BJ (cell line): ENCODE measurements at regions not wholly inside any gene's neighbourhood (a gene's known extent, or its start where the extent isn't known, plus 50 kb on each side); places are given as distances from the start of the nearest gene placed in this dataset.

Source experiments
- CTCF ChIA-PET: fragments of 350-600 bp; formaldehyde crosslinking; extraction: SDS; loops from one replicate; lab custom pipeline; 2021; ENCODE audit warnings: antibody characterized with exemption, inconsistent platforms; lab: Yijun Ruan, JAX
- POLR2A ChIA-PET: fragments of 300-600 bp; sonication (Branson Sonifier 250); formaldehyde crosslinking; extraction: SDS; loops from one replicate; lab custom pipeline; 2021; ENCODE audit warnings: antibody characterized with exemption; lab: Charles Lee
- DNase-seq: peaks from one replicate; pipeline ENCODE4 v3.0.0-alpha.2; 2011; ENCODE audit warnings: low read depth
- H3K27me3 ChIP-seq: 2 replicates; pipeline ENCODE4 v1.6.0; 2011; ENCODE audit warnings: low read length; ENCODE audit not compliant: control insufficient read depth, insufficient read depth
- H3K36me3 ChIP-seq: 2 replicates; pipeline ENCODE4 v1.5.1; 2011; ENCODE audit warnings: low read length; ENCODE audit not compliant: control insufficient read depth, insufficient read depth
- H3K4me3 ChIP-seq: 2 replicates; pipeline ENCODE4 v1.5.1; 2011; ENCODE audit warnings: low read depth, mild to moderate bottlenecking, control low read depth, low read length
- TF ChIP-seq, protein P1 (sequence below): IDR thresholded peaks from 2 replicates; pipeline ENCODE4 v1.5.1; 2011; ENCODE audit warnings: low read depth, mild to moderate bottlenecking, control low read depth, inconsistent platforms, low read length, moderate library complexity; ENCODE audit not compliant: insufficient read depth

DNA sequence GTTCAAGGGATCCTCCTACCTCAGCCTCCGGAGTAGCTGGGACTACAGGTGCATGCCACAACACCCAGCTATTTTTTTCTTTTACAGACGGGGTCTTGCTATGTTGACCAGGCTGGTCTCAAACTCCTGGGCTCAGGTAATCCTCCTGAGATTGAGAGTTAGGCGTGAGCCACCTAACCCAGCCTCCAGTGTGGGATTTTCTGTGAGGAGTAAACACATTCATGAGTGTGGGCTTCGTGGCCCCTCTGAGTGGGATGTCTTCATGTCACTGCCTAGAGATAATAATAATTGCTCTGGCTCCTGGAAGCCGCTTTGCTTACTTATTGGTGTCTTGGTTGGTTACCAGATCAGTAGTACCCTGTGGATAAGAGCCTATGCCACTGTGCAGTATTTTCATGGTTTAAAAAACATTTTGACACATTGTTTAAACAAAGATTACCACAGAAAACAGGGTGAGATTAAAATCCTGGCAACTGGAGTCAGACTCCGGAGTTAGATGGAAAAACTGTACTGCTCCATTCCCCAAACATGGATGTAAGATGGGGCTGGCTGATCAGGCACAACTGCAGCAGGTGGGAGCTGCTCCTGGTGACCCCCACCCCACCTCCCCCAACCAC is 159.1 kb upstream of the RAB4A start:
- Histone ChIP-seq H3K4me3 (no peak overlapping the region), H3K36me3 (no peaks in the 10 kb centered on the region), H3K27me3 (no peaks in the 10 kb centered on the region)
- TF ChIP-seq, protein P1, sequence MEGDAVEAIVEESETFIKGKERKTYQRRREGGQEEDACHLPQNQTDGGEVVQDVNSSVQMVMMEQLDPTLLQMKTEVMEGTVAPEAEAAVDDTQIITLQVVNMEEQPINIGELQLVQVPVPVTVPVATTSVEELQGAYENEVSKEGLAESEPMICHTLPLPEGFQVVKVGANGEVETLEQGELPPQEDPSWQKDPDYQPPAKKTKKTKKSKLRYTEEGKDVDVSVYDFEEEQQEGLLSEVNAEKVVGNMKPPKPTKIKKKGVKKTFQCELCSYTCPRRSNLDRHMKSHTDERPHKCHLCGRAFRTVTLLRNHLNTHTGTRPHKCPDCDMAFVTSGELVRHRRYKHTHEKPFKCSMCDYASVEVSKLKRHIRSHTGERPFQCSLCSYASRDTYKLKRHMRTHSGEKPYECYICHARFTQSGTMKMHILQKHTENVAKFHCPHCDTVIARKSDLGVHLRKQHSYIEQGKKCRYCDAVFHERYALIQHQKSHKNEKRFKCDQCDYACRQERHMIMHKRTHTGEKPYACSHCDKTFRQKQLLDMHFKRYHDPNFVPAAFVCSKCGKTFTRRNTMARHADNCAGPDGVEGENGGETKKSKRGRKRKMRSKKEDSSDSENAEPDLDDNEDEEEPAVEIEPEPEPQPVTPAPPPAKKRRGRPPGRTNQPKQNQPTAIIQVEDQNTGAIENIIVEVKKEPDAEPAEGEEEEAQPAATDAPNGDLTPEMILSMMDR = no peak
- DNase-seq = no peak
- ChIA-PET CTCF (no interaction called here), POLR2A (no interaction called here)

DNA sequence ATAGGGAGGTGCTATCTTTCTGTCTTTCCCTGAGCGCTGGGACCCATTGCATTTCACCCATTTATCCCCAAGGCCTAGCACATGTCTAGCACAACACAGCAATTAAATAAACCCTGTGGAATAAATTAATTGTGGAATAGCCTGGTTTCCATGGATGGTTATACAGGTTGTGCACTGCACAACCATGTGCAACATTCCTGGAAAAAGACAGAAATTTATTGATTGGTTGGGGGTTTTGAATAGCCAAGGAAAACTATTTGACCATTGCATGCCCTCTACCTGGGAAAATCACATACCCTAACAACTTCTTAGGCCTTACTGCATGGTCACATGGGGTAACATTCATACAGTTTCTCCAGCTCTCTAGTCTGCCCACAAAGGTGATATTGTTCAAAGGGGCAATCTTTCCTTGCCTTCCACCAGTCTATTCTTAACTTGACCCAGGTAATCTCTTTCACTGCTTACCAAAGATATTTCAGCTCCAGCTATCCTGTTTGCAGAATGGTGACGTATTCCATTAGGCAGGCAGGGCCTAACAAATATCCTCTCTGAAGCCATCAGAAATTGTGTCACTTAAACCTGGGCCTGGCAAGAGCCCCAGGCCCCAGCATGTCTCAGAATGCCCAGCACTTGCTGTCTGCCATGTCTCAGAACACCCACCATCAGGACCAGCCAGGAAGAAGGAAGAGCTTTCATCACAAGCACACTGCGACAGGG is 157.9 kb upstream of the RAB4A start:
- POLR2A ChIA-PET = no interaction called here
- no peaks in the 10 kb centered on the region for H3K36me3 ChIP-seq
- DNase-seq = no peak
- H3K4me3 ChIP-seq = no peak overlapping the region
- no peaks in the 10 kb centered on the region for H3K27me3 ChIP-seq
- CTCF ChIA-PET = no interaction called here
- TF ChIP-seq, protein P1 = no peak

DNA sequence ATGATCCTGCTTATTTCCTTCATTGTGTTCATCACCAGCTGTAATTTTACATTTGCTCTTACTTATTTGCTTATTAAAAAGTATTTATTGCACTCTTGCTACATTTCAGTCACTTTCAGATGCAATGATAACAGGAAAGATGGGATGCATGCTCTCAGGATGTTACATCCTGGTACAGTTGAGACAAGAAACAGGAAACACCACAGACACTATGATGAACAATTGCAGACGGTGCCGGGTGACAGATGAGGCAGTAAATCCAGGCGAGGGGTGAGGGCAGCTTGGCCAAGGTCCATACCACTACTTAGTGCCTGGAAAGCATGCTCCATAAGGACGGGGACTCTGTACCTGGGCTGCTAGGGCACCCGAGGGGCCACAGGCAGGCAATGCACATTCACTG is 156.6 kb upstream of the RAB4A start:
- no peak for DNase-seq
- CTCF ChIA-PET = no interaction called here
- no peaks in the 10 kb centered on the region for H3K36me3 ChIP-seq
- no peak overlapping the region for H3K4me3 ChIP-seq
- TF ChIP-seq, protein P1 = no peak
- no peaks in the 10 kb centered on the region for H3K27me3 ChIP-seq
- POLR2A ChIA-PET = no interaction called here

DNA sequence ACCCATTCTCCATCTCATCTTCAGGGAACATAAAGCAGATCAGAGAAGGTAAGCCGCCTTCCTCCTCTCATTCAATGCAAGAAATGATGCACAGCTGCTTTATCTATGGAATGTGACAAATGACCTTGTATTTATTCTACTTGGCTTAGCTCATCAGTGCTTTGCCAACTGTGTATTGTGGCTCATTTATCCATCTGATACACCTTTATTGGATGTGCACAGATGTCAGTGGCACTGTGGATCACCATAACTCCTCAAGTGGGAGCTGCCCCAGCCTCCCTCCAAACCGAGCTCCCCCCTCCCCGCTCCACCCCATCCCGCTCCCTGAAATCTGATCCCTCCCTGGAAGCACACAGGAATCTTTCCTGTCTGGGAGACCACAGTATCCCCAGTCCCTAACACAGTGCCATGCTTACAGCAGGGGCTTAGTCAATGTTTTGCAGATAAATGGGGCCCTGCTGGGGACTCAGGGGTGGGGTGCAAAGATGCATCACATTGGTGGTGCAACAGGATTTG is 156.0 kb upstream of the RAB4A start:
- CTCF ChIA-PET = no interaction called here

DNA sequence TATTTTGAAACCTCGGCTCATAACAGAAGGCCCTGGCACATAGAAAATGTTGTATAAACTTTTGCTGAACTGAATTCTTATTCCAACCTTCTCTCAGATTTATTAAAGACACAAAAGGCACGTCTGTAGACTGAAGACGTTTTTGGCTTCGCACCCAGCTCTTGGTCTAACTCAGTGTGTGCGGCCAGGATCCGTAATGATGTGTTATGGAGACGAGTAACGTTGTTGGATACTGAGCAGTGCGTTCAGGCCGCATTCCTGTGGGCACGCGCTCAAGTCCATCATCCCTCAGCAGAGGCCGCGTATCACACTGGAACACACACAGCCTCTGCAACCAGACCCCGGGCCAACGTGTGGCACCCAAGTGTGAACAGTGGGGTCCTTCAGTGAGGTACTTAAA is 154.8 kb upstream of the RAB4A start:
- CTCF ChIA-PET = interaction anchor here (0.7 kb wide), 1 partner anchor 94 kb away, joined by 3 read pairs; no protein-coding TSS in a partner anchor
- POLR2A ChIA-PET = no interaction called here

More for the DNA sequence above, 156.0 kb upstream of the RAB4A start:
- no peak overlapping the region for H3K4me3 ChIP-seq
- no peaks in the 10 kb centered on the region for H3K36me3 ChIP-seq
- no peaks in the 10 kb centered on the region for H3K27me3 ChIP-seq
- TF ChIP-seq, protein P1 = no peak
- POLR2A ChIA-PET = no interaction called here
- no peak for DNase-seq

More for the DNA sequence above, 154.8 kb upstream of the RAB4A start:
- no peak overlapping the region for H3K4me3 ChIP-seq
- H3K36me3 ChIP-seq = no peaks in the 10 kb centered on the region
- DNase-seq = no peak
- H3K27me3 ChIP-seq = no peaks in the 10 kb centered on the region
- TF ChIP-seq, protein P1 = no peak
